GM12878 (cell line): ENCODE measurements at regions not wholly inside any gene's neighbourhood (a gene's known extent, or its start where the extent isn't known, plus 50 kb on each side); places are given as distances from the start of the nearest gene placed in this dataset.
A peak's percentile ranks its signal among the peaks of the same experiment; 100 is the strongest.

Experiments used
- ATAC-seq: fragments of 200-7000 bp; cut with Tn5 transposase; 3 replicates; pipeline ENCODE4 v1.9.1; 2020; ENCODE audit warnings: mild to moderate bottlenecking, moderate library complexity
- BruUV-seq: library from RNA; stranded (reverse); fragments of 400-500 nt; replicated peaks from 2 replicates; lab custom pipeline; 2021; lab: Mats Ljungman, UMichigan
- CTCF ChIA-PET: fragments of 300-600 bp; sonication (Branson Sonifier 250); formaldehyde crosslinking; extraction: SDS; loops from one replicate; lab custom pipeline; 2021; ENCODE audit warnings: inconsistent platforms; lab: Yijun Ruan, JAX
- POLR2A ChIA-PET: fragments of 350-600 bp; formaldehyde crosslinking; extraction: SDS; loops from one replicate; lab custom pipeline; 2021; ENCODE audit warnings: inconsistent platforms; lab: Charles Lee
- RAD21 ChIA-PET: fragments of 300-600 bp; sonication (Branson Sonifier 250); formaldehyde crosslinking; loops from one replicate; lab custom pipeline; 2023; ENCODE audit warnings: antibody characterized with exemption; ENCODE audit not compliant: unreplicated experiment; lab: Charles Lee
- SMC1A ChIA-PET: fragments of 300-600 bp; sonication (Branson Sonifier 250); formaldehyde crosslinking; loops from one replicate; lab custom pipeline; 2023; ENCODE audit not compliant: unreplicated experiment, uncharacterized antibody; lab: Charles Lee
- DNase-seq: peaks from one replicate; pipeline ENCODE4 v3.0.0-alpha.2; 2011; ENCODE audit warnings: low read depth, low spot score
- FAIRE-seq: peaks from 3 replicates; lab custom pipeline; 2011; peaks lifted over from hg19 to GRCh38; lab: Jason Lieb, UNC
- H2AFZ ChIP-seq: 2 replicates; pipeline ENCODE4 v1.6.0; 2011; ENCODE audit warnings: low read depth, low read length, control low read depth; ENCODE audit not compliant: control insufficient read depth
- H3K27ac ChIP-seq: 2 replicates; pipeline ENCODE4 v1.5.1; 2011; ENCODE audit warnings: control low read depth; ENCODE audit not compliant: control insufficient read depth, insufficient read depth
- H3K27me3 ChIP-seq, 2 experiments: replicated peaks in 1 of 2; 2 replicates each; pipeline versions ENCODE4 v1.6.0 to v1.6.1; 2011; ENCODE audit warnings: low read length in 1 of 2; ENCODE audit not compliant: control insufficient read depth in 2 of 2, insufficient read depth in 2 of 2
- H3K36me3 ChIP-seq, 2 experiments: 2 replicates each; pipeline ENCODE4 v1.5.1; 2011; ENCODE audit warnings: low read length in 1 of 2; ENCODE audit not compliant: control insufficient read depth in 2 of 2, insufficient read depth in 2 of 2
- H3K4me1 ChIP-seq: 2 replicates; pipeline ENCODE4 v1.6.1; 2011; ENCODE audit warnings: mild to moderate bottlenecking, low read length, moderate library complexity, mixed read lengths; ENCODE audit not compliant: control insufficient read depth, insufficient read depth
- H3K4me2 ChIP-seq: 2 replicates; pipeline ENCODE4 v1.6.0; 2011; ENCODE audit warnings: control low read depth; ENCODE audit not compliant: control insufficient read depth, insufficient read depth
- H3K4me3 ChIP-seq: fragments of 200-600 bp; sonication (generic); 2 replicates; pipeline ENCODE4 v1.5.1; 2016
- H3K79me2 ChIP-seq: 2 replicates; pipeline ENCODE4 v1.6.0; 2011; ENCODE audit warnings: low read length; ENCODE audit not compliant: control insufficient read depth, insufficient read depth
- H3K9ac ChIP-seq: 2 replicates; pipeline ENCODE4 v1.8.0; 2011; ENCODE audit warnings: low read length, control low read depth, mixed read lengths; ENCODE audit not compliant: control insufficient read depth, insufficient read depth
- H3K9me3 ChIP-seq: replicated peaks from 3 replicates; pipeline ENCODE4 v1.5.1; 2011; ENCODE audit warnings: mild to moderate bottlenecking, low read length; ENCODE audit not compliant: control insufficient read depth, insufficient read depth
- H4K20me1 ChIP-seq: 2 replicates; pipeline ENCODE4 v1.6.0; 2011; ENCODE audit not compliant: control insufficient read depth, insufficient read depth
- FOXM1 ChIP-seq: IDR thresholded peaks from 2 replicates; pipeline ENCODE4 v1.6.1; 2012; ENCODE audit warnings: low read depth, mild to moderate bottlenecking, inconsistent platforms, low read length, moderate library complexity
- IKZF1 ChIP-seq: fragments of 450-650 bp; conservative IDR thresholded peaks from 2 replicates; pipeline ENCODE4 v1.6.1; 2017; ENCODE audit warnings: antibody characterized with exemption, mild to moderate bottlenecking
- LARP7 ChIP-seq: fragments of 450-650 bp; IDR thresholded peaks from 2 replicates; pipeline ENCODE4 v1.6.1; 2017; ENCODE audit warnings: mild to moderate bottlenecking
- MEF2B ChIP-seq: fragments of 450-650 bp; IDR thresholded peaks from 2 replicates; pipeline ENCODE4 v1.6.1; 2018; ENCODE audit warnings: mild to moderate bottlenecking, moderate library complexity; ENCODE audit not compliant: partially characterized antibody, poor library complexity, severe bottlenecking
- NBN ChIP-seq: fragments of 450-650 bp; IDR thresholded peaks from 2 replicates; pipeline ENCODE4 v1.6.1; 2016
- NFXL1 ChIP-seq: fragments of 450-650 bp; IDR thresholded peaks from 2 replicates; pipeline ENCODE4 v1.6.1; 2017; ENCODE audit warnings: antibody characterized with exemption, mild to moderate bottlenecking, borderline replicate concordance
- SUPT20H ChIP-seq: IDR thresholded peaks from 2 replicates; pipeline ENCODE4 v1.6.1; 2011; ENCODE audit warnings: low read depth, mild to moderate bottlenecking, low read length, moderate library complexity, borderline replicate concordance; ENCODE audit not compliant: control insufficient read depth
- TCF3 ChIP-seq: IDR thresholded peaks from 2 replicates; pipeline ENCODE4 v1.6.1; 2012; ENCODE audit warnings: low read depth, mild to moderate bottlenecking, low read length, borderline replicate concordance; ENCODE audit not compliant: insufficient read depth
- WGBS: methylation state at CpG from one replicate; pipeline ENCODE4 v1.1.6; 2016; ENCODE audit warnings: low lambda C conversion rate; ENCODE audit not compliant: insufficient replicate concordance, insufficient coverage; ENCODE audit errors: missing lambda C conversion rate; 5-methylcytosine and 5-hydroxymethylcytosine counted together
- in situ Hi-C: fragments of 300-500 bp; cut with MboI; formaldehyde crosslinking; loops from 9 replicates; pipeline ENCODE4 v1.14.3; 2018; ENCODE audit warnings: mixed read lengths
- intact Hi-C: fragments of 100-400 bp; cut with micrococcal nuclease; formaldehyde crosslinking; loops from one replicate; pipeline ENCODE4 v1.14.2; 2022; ENCODE audit not compliant: unreplicated experiment
- TF ChIP-seq, protein P1 (sequence below): fragments of 150-350 bp; IDR thresholded peaks from 2 replicates; pipeline ENCODE4 v1.6.1; 2014; ENCODE audit warnings: mild to moderate bottlenecking, low read depth, low read length
- TF ChIP-seq, protein P2 (sequence below), 3 experiments: IDR thresholded peaks in 2 of 3; conservative IDR thresholded peaks in 1 of 3; 2 replicates each; pipeline ENCODE4 v1.5.1; 2011; ENCODE audit warnings: low read depth in 3 of 3, low read length in 3 of 3, mild to moderate bottlenecking in 3 of 3, control low read depth in 2 of 3, moderate library complexity in 2 of 3, inconsistent platforms in 1 of 3, mixed read lengths in 1 of 3; ENCODE audit not compliant: control insufficient read depth in 2 of 3, insufficient read depth in 1 of 3; ENCODE audit errors: extremely low read depth in 1 of 3
- TF ChIP-seq, protein P3 (sequence below): fragments of 450-650 bp; IDR thresholded peaks from 2 replicates; pipeline ENCODE4 v1.6.1; 2017; ENCODE audit warnings: mild to moderate bottlenecking

DNA sequence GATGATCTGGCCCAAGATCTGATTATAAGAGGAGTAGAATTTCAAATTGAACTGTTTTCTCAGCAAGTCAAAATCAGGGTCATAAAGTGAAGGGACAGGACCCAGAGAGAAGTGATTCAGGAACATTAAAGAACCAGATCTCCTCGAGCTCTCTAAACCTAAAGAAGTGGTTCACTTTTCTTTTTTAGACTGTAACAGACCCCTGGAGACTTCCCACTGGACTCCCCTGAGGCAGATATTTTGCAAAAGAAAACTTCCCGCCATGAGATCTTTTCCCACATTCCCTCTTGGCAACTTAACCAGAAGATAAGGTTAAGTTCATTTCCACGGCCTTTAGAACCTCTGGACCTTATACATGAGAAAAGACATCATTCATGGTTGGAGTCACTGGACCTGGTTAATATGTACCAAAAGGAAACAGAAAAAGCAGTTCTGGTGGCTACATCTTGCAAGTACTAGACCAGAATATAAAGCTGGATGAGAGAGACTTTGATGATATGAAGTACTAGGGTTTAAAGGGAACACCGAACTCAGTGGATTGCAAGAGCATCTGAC lies 1061.4 kb downstream of the MRPL39 start:
- in situ Hi-C loops, result no loop called here
- Histone ChIP-seq H3K27me3 (no peaks in the 10 kb centered on the region), H3K9ac (no peak overlapping the region), H3K4me2 (no peak overlapping the region), H3K4me3 (no peak overlapping the region), H3K36me3 (no peaks in the 10 kb centered on the region), H3K79me2 (no peaks in the 10 kb centered on the region), H3K27ac (no peak overlapping the region), H3K9me3 (no peaks in the 10 kb centered on the region), H4K20me1 (no peaks in the 10 kb centered on the region), H2AFZ (no peak overlapping the region), H3K4me1 (no peaks in the 10 kb centered on the region)
- no peak for DNase-seq
- no peak for TF ChIP-seq MEF2B
- TF ChIP-seq NFXL1, result no peak
- no peak for TF ChIP-seq TCF3
- no peak for TF ChIP-seq IKZF1
- TF ChIP-seq, protein P1, sequence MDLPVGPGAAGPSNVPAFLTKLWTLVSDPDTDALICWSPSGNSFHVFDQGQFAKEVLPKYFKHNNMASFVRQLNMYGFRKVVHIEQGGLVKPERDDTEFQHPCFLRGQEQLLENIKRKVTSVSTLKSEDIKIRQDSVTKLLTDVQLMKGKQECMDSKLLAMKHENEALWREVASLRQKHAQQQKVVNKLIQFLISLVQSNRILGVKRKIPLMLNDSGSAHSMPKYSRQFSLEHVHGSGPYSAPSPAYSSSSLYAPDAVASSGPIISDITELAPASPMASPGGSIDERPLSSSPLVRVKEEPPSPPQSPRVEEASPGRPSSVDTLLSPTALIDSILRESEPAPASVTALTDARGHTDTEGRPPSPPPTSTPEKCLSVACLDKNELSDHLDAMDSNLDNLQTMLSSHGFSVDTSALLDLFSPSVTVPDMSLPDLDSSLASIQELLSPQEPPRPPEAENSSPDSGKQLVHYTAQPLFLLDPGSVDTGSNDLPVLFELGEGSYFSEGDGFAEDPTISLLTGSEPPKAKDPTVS, result no peak
- no peak for FAIRE-seq
- WGBS, result 14% methylated on average over 4 of the region's 4 CpGs
- ChIA-PET SMC1A (no interaction called here), POLR2A (no interaction called here), RAD21 (no interaction called here), CTCF (no interaction called here)
- BruUV-seq, result no TSS peak
- no peak for ATAC-seq
- intact Hi-C loops, result no loop called here

DNA sequence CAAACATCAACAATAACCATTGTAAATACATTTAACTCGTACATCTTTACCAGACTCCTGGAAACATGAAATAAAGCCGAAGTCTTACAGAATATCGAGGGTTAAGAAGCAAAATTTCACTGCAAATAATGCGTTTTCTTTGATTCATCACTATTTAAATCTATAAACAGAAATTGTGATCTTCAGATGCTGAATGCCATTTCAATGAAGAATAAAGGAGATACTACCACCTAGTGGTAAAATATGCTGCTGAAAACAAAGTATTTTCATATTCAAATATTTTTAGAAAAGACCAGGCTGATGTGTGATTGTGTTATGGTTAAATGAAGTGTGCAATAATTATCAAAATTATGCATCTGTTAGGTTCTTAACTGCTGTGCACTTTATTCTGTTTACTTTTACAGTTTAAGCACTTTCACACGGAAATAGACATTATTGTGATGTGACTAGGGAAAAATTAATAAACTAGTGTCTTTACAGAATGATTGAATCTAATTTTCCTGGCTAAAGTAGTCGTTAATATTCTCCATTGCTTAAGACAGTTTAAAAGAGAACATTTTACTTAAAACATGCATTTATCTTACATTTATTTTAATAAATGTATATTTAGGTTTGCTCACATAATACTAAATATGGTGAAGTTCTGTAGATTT lies 1093.1 kb downstream of the MRPL39 start:
- H3K36me3 ChIP-seq, result no peaks in the 10 kb centered on the region
- no peaks in the 10 kb centered on the region for H3K79me2 ChIP-seq
- in situ Hi-C loops, result no loop called here
- WGBS, result 6% methylated on average over 6 of the region's 6 CpGs
- BruUV-seq, result no TSS peak
- POLR2A ChIA-PET, result no interaction called here
- H3K4me2 ChIP-seq, result no peak overlapping the region
- H3K27me3 ChIP-seq, result no peaks in the 10 kb centered on the region
- H3K9ac ChIP-seq, result no peak overlapping the region
- DNase-seq (no peak), ATAC-seq (no peak), FAIRE-seq (no peak)
- H3K9me3 ChIP-seq, result no peaks in the 10 kb centered on the region
- H4K20me1 ChIP-seq, result no peaks in the 10 kb centered on the region
- RAD21 ChIA-PET, result no interaction called here
- SMC1A ChIA-PET, result no interaction called here
- CTCF ChIA-PET, result interaction anchor here (0.6 to 1.2 kb wide), 3 partner anchors 27 to 545 kb away, joined by 3 to 4 read pairs (median 3); no protein-coding TSS in a partner anchor
- intact Hi-C loops, result loop anchor here (10.0 kb wide), 2 partner anchors 139 to 531 kb away; no protein-coding TSS in a partner anchor
- no peaks in the 10 kb centered on the region for H3K4me1 ChIP-seq
- no peak overlapping the region for H3K27ac ChIP-seq
- H3K4me3 ChIP-seq, result no peak overlapping the region
- H2AFZ ChIP-seq, result no peak overlapping the region
- TF ChIP-seq, protein P2, sequence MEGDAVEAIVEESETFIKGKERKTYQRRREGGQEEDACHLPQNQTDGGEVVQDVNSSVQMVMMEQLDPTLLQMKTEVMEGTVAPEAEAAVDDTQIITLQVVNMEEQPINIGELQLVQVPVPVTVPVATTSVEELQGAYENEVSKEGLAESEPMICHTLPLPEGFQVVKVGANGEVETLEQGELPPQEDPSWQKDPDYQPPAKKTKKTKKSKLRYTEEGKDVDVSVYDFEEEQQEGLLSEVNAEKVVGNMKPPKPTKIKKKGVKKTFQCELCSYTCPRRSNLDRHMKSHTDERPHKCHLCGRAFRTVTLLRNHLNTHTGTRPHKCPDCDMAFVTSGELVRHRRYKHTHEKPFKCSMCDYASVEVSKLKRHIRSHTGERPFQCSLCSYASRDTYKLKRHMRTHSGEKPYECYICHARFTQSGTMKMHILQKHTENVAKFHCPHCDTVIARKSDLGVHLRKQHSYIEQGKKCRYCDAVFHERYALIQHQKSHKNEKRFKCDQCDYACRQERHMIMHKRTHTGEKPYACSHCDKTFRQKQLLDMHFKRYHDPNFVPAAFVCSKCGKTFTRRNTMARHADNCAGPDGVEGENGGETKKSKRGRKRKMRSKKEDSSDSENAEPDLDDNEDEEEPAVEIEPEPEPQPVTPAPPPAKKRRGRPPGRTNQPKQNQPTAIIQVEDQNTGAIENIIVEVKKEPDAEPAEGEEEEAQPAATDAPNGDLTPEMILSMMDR (IDR thresholded peaks at IDR 0.05 in 2 of 3, conservative IDR thresholded peaks at IDR 0.05 in 1 of 3; ENCODE audit: control insufficient read depth in 2 of 3, extremely low read depth in 1 of 3, insufficient read depth in 1 of 3, low read depth in 3 of 3, low read length in 3 of 3), result peak; percentile 21 to 50 (median 41); a peak in 4 of 6 replicates
- TF ChIP-seq FOXM1 (no peak), NBN (no peak), SUPT20H (no peak), LARP7 (no peak)
- TF ChIP-seq, protein P3, sequence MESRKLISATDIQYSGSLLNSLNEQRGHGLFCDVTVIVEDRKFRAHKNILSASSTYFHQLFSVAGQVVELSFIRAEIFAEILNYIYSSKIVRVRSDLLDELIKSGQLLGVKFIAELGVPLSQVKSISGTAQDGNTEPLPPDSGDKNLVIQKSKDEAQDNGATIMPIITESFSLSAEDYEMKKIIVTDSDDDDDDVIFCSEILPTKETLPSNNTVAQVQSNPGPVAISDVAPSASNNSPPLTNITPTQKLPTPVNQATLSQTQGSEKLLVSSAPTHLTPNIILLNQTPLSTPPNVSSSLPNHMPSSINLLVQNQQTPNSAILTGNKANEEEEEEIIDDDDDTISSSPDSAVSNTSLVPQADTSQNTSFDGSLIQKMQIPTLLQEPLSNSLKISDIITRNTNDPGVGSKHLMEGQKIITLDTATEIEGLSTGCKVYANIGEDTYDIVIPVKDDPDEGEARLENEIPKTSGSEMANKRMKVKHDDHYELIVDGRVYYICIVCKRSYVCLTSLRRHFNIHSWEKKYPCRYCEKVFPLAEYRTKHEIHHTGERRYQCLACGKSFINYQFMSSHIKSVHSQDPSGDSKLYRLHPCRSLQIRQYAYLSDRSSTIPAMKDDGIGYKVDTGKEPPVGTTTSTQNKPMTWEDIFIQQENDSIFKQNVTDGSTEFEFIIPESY, result no peak
